Muscle of leg (tissue), 3 donors: ENCODE measurements at regions not wholly inside any gene's neighbourhood (a gene's known extent, or its start where the extent isn't known, plus 50 kb on each side); places are given as distances from the start of the nearest gene placed in this dataset.

Experiments used
- DNase-seq: peaks from one replicate; pipeline ENCODE4 v3.0.0; 2013
- H3K27ac ChIP-seq: one replicate; pipeline ENCODE4 v1.5.1; 2013; ENCODE audit warnings: mild to moderate bottlenecking, low read length, control low read depth
- H3K27me3 ChIP-seq: one replicate; pipeline ENCODE4 v1.6.1; 2013; ENCODE audit warnings: low read length; ENCODE audit not compliant: control insufficient read depth, insufficient read depth
- H3K36me3 ChIP-seq: one replicate; pipeline ENCODE4 v1.6.1; 2013; ENCODE audit warnings: low read length; ENCODE audit not compliant: control insufficient read depth, insufficient read depth
- H3K4me1 ChIP-seq: one replicate; pipeline ENCODE4 v1.6.1; 2013; ENCODE audit warnings: low read length; ENCODE audit not compliant: control insufficient read depth, insufficient read depth
- H3K4me3 ChIP-seq: one replicate; pipeline ENCODE4 v1.5.1; 2013; ENCODE audit warnings: low read length, control low read depth
- H3K9me3 ChIP-seq: replicated peaks from 2 replicates; pipeline ENCODE4 v1.6.1; 2013; ENCODE audit warnings: low read depth, low read length; ENCODE audit not compliant: control insufficient read depth
- WGBS: methylation state at CpG from one replicate; pipeline ENCODE4 v1.1.5; 2013; ENCODE audit warnings: missing lambda C conversion rate; ENCODE audit not compliant: insufficient coverage; 5-methylcytosine and 5-hydroxymethylcytosine counted together

GRCh38 chr10:112000466-112000865, 183.1 kb downstream of the GPAM start:
- no peaks in the 10 kb centered on the region for H3K4me1 ChIP-seq
- no peak overlapping the region for H3K4me3 ChIP-seq
- no peaks in the 10 kb centered on the region for H3K27me3 ChIP-seq

GRCh38 chr10:112002206-112002605, 181.4 kb downstream of the GPAM start:
- Histone ChIP-seq H3K27ac (no peak overlapping the region), H3K4me3 (no peak overlapping the region), H3K4me1 (no peaks in the 10 kb centered on the region), H3K9me3 (no peaks in the 10 kb centered on the region), H3K36me3 (no peaks in the 10 kb centered on the region), H3K27me3 (no peaks in the 10 kb centered on the region)
- WGBS, result 75% methylated on average over 2 of the region's 3 CpGs
- DNase-seq, result no peak

More at GRCh38 chr10:112000466-112000865, 183.1 kb downstream of the GPAM start:
- Histone ChIP-seq H3K27ac (no peak overlapping the region), H3K9me3 (no peaks in the 10 kb centered on the region), H3K36me3 (no peaks in the 10 kb centered on the region)
- DNase-seq, result peak; percentile 62
- 78% methylated on average over 1 of the region's 2 CpGs for WGBS

GRCh38 chr10:112004075-112004474, 179.5 kb downstream of the GPAM start:
- Histone ChIP-seq H3K27ac (no peak overlapping the region), H3K4me3 (no peak overlapping the region), H3K36me3 (no peaks in the 10 kb centered on the region), H3K9me3 (no peaks in the 10 kb centered on the region), H3K27me3 (no peaks in the 10 kb centered on the region), H3K4me1 (no peaks in the 10 kb centered on the region)
- no CpG with 5 or more reads among the region's 4 CpGs for WGBS
- DNase-seq, result no peak

- peak; percentile 60 for DNase-seq
- Histone ChIP-seq H3K27me3 (no peaks in the 10 kb centered on the region), H3K27ac (no peak overlapping the region), H3K4me3 (no peak overlapping the region), H3K4me1 (no peaks in the 10 kb centered on the region), H3K9me3 (no peaks in the 10 kb centered on the region), H3K36me3 (no peaks in the 10 kb centered on the region)
- no CpG with 5 or more reads among the region's 3 CpGs for WGBS
These were observed 178.5 kb downstream of the GPAM start for GRCh38 chr10:112005044-112005443.

GRCh38 chr10:112006407-112006806, 177.2 kb downstream of the GPAM start:
- 100% methylated on average over 1 of the region's 2 CpGs for WGBS
- Histone ChIP-seq H3K4me3 (no peak overlapping the region), H3K27ac (no peak overlapping the region), H3K4me1 (no peaks in the 10 kb centered on the region), H3K9me3 (no peaks in the 10 kb centered on the region), H3K27me3 (no peaks in the 10 kb centered on the region), H3K36me3 (no peaks in the 10 kb centered on the region)
- DNase-seq, result no peak

- 64% methylated on average over 5 of the region's 7 CpGs for WGBS
These were observed 176.7 kb downstream of the GPAM start for GRCh38 chr10:112006831-112007230.

GRCh38 chr10:112022196-112022595, 161.4 kb downstream of the GPAM start:
- Histone ChIP-seq H3K27ac (no peak overlapping the region), H3K4me3 (no peak overlapping the region), H3K4me1 (no peaks in the 10 kb centered on the region), H3K9me3 (no peaks in the 10 kb centered on the region), H3K27me3 (no peaks in the 10 kb centered on the region), H3K36me3 (no peaks in the 10 kb centered on the region)
- 71% methylated on average over 1 of the region's 1 CpG for WGBS
- DNase-seq, result no peak

More at GRCh38 chr10:112006831-112007230, 176.7 kb downstream of the GPAM start:
- Histone ChIP-seq H3K27me3 (no peaks in the 10 kb centered on the region), H3K4me1 (no peaks in the 10 kb centered on the region), H3K4me3 (no peak overlapping the region), H3K27ac (no peak overlapping the region), H3K9me3 (no peaks in the 10 kb centered on the region), H3K36me3 (no peaks in the 10 kb centered on the region)
- no peak for DNase-seq

- Histone ChIP-seq H3K4me3 (no peak overlapping the region), H3K4me1 (no peaks in the 10 kb centered on the region), H3K27me3 (no peaks in the 10 kb centered on the region), H3K36me3 (no peaks in the 10 kb centered on the region), H3K27ac (no peak overlapping the region), H3K9me3 (no peaks in the 10 kb centered on the region)
- DNase-seq, result no peak
These were observed 159.5 kb downstream of the GPAM start for GRCh38 chr10:112024079-112024478.

GRCh38 chr10:112025228-112025627, 158.3 kb downstream of the GPAM start:
- H3K27ac ChIP-seq, result no peak overlapping the region
- WGBS, result 75% methylated on average over 3 of the region's 4 CpGs
- DNase-seq, result no peak
- H3K36me3 ChIP-seq, result no peaks in the 10 kb centered on the region
- H3K4me1 ChIP-seq, result no peaks in the 10 kb centered on the region
- H3K4me3 ChIP-seq, result no peak overlapping the region
- no peaks in the 10 kb centered on the region for H3K27me3 ChIP-seq
- H3K9me3 ChIP-seq, result peaks cover 9% of the 10 kb centered on the region

GRCh38 chr10:112026438-112026837, 157.1 kb downstream of the GPAM start:
- no peak overlapping the region for H3K27ac ChIP-seq
- H3K4me1 ChIP-seq, result no peaks in the 10 kb centered on the region
- H3K9me3 ChIP-seq, result peaks cover 9% of the 10 kb centered on the region
- no peaks in the 10 kb centered on the region for H3K27me3 ChIP-seq
- H3K36me3 ChIP-seq, result no peaks in the 10 kb centered on the region
- DNase-seq, result no peak
- no peak overlapping the region for H3K4me3 ChIP-seq
- 60% methylated on average over 2 of the region's 4 CpGs for WGBS

GRCh38 chr10:112027731-112028280, 155.8 kb downstream of the GPAM start:
- Histone ChIP-seq H3K27me3 (no peaks in the 10 kb centered on the region), H3K27ac (no peak overlapping the region), H3K9me3 (peaks cover 9% of the 10 kb centered on the region), H3K4me3 (no peak overlapping the region), H3K4me1 (no peaks in the 10 kb centered on the region), H3K36me3 (no peaks in the 10 kb centered on the region)
- no peak for DNase-seq
- no CpG with 5 or more reads among the region's 4 CpGs for WGBS
